ENCODE measurements at regions not wholly inside any gene's neighbourhood (a gene's known extent, or its start where the extent isn't known, plus 50 kb on each side); places are given as distances from the start of the nearest gene placed in this dataset.

DNA sequence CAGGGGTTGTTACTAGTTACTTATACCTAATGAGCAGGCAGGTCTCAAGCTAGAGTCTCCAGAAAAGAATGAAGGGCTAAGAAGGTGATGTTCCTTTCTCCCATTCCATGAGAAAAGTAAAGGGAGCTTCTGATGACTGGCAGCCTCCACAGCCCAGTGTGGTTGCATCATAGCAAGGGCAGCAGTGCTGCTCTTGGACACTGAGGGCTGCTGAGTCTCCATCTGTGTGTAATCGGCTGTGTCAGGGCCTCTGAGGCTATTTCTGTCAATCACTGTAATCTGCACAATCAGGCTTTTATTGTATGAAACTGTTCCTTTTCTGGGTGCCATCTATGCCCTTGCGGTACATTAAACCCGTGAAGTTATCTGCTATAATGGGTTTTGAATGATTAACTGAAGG is 164.1 kb upstream of the FBXO11 start:
- TF ChIP-seq, protein P1, sequence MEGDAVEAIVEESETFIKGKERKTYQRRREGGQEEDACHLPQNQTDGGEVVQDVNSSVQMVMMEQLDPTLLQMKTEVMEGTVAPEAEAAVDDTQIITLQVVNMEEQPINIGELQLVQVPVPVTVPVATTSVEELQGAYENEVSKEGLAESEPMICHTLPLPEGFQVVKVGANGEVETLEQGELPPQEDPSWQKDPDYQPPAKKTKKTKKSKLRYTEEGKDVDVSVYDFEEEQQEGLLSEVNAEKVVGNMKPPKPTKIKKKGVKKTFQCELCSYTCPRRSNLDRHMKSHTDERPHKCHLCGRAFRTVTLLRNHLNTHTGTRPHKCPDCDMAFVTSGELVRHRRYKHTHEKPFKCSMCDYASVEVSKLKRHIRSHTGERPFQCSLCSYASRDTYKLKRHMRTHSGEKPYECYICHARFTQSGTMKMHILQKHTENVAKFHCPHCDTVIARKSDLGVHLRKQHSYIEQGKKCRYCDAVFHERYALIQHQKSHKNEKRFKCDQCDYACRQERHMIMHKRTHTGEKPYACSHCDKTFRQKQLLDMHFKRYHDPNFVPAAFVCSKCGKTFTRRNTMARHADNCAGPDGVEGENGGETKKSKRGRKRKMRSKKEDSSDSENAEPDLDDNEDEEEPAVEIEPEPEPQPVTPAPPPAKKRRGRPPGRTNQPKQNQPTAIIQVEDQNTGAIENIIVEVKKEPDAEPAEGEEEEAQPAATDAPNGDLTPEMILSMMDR (IDR thresholded peaks at IDR 0.05; ENCODE audit: low read depth, low read length), result no peak
- in situ Hi-C loops (cut with HindIII; ENCODE audit: low sequenced_read_pairs), result no loop called here
- DNase-seq (ENCODE audit: low read depth, low spot score), result no peak
- no peak overlapping the region for H3K4me3 ChIP-seq (ENCODE audit: low read depth, low read length)

GRCh38 chr2:48072583-48072982 is 166.3 kb upstream of the FBXO11 start:
- no peak for DNase-seq (ENCODE audit: low read depth, low spot score)
- TF ChIP-seq, protein P1 (IDR thresholded peaks at IDR 0.05; ENCODE audit: low read depth, low read length), result no peak
- in situ Hi-C loops (cut with HindIII; ENCODE audit: low sequenced_read_pairs), result no loop called here
- H3K4me3 ChIP-seq (ENCODE audit: low read depth, low read length), result no peak overlapping the region

GRCh38 chr2:48075631-48076030 is 169.3 kb upstream of the FBXO11 start:
- no peak for DNase-seq (ENCODE audit: low read depth, low spot score)
- TF ChIP-seq, protein P1 (IDR thresholded peaks at IDR 0.05; ENCODE audit: low read depth, low read length), result no peak
- H3K4me3 ChIP-seq (ENCODE audit: low read depth, low read length), result no peak overlapping the region
- in situ Hi-C loops (cut with HindIII; ENCODE audit: low sequenced_read_pairs), result no loop called here

GRCh38 chr2:48080534-48081316 is 174.4 kb upstream of the FBXO11 start:
- TF ChIP-seq, protein P1 (IDR thresholded peaks at IDR 0.05; ENCODE audit: low read depth, low read length), result no peak
- no peak overlapping the region for H3K4me3 ChIP-seq (ENCODE audit: low read depth, low read length)
- no peak for DNase-seq (ENCODE audit: low read depth, low spot score)
- in situ Hi-C loops (cut with HindIII; ENCODE audit: low sequenced_read_pairs), result no loop called here

GRCh38 chr2:48081317-48081628 is 175.0 kb upstream of the FBXO11 start:
- TF ChIP-seq, protein P1 (IDR thresholded peaks at IDR 0.05; ENCODE audit: low read depth, low read length), result no peak
- no peak overlapping the region for H3K4me3 ChIP-seq (ENCODE audit: low read depth, low read length)
- in situ Hi-C loops (cut with HindIII; ENCODE audit: low sequenced_read_pairs), result no loop called here
- no peak for DNase-seq (ENCODE audit: low read depth, low spot score)

GRCh38 chr2:48085888-48086287 is 179.6 kb upstream of the FBXO11 start:
- TF ChIP-seq, protein P1 (IDR thresholded peaks at IDR 0.05; ENCODE audit: low read depth, low read length), result no peak
- H3K4me3 ChIP-seq (ENCODE audit: low read depth, low read length), result no peak overlapping the region
- in situ Hi-C loops (cut with HindIII; ENCODE audit: low sequenced_read_pairs), result no loop called here
- no peak for DNase-seq (ENCODE audit: low read depth, low spot score)
